Occipital lobe (tissue), 1 donor: ENCODE measurements at regions not wholly inside any gene's neighbourhood (a gene's known extent, or its start where the extent isn't known, plus 50 kb on each side); places are given as distances from the start of the nearest gene placed in this dataset.

Experiments
- DNase-seq: peaks from one replicate; lab custom pipeline; 2025; lab: John Stamatoyannopoulos, UW

- DNase-seq = no peak
Measured at GRCh38 chr6:147071776-147072175, 132.4 kb upstream of the STXBP5 start.

- no peak for DNase-seq
Measured at GRCh38 chr6:147075381-147075780, 128.8 kb upstream of the STXBP5 start.

- no peak for DNase-seq
Measured at GRCh38 chr6:147077251-147077650, 127.0 kb upstream of the STXBP5 start.

- DNase-seq = no peak
Measured at GRCh38 chr6:147078106-147078505, 126.1 kb upstream of the STXBP5 start.

GRCh38 chr6:147078602-147079001 lies 125.6 kb upstream of the STXBP5 start:
- no peak for DNase-seq

- DNase-seq = no peak
Measured at GRCh38 chr6:147080225-147080624, 124.0 kb upstream of the STXBP5 start.

GRCh38 chr6:147081076-147081609 lies 123.1 kb upstream of the STXBP5 start:
- DNase-seq = no peak

GRCh38 chr6:147087641-147088040 lies 116.6 kb upstream of the STXBP5 start:
- DNase-seq = no peak

- DNase-seq = no peak
Measured at GRCh38 chr6:147088861-147089260, 115.4 kb upstream of the STXBP5 start.

- no peak for DNase-seq
Measured at GRCh38 chr6:147095316-147095715, 108.9 kb upstream of the STXBP5 start.

- DNase-seq = no peak
Measured at GRCh38 chr6:147099974-147100373, 104.2 kb upstream of the STXBP5 start.

- DNase-seq = no peak
Measured at GRCh38 chr6:147103007-147103406, 101.2 kb upstream of the STXBP5 start.

GRCh38 chr6:147103694-147104093 lies 100.5 kb upstream of the STXBP5 start:
- DNase-seq = no peak

- DNase-seq = no peak
Measured at GRCh38 chr6:147105786-147106185, 98.4 kb upstream of the STXBP5 start.

GRCh38 chr6:147106759-147107401 lies 97.3 kb upstream of the STXBP5 start:
- DNase-seq = no peak

- DNase-seq = no peak
Measured at GRCh38 chr6:147108259-147108910, 95.8 kb upstream of the STXBP5 start.

- no peak for DNase-seq
Measured at GRCh38 chr6:147109707-147110106, 94.5 kb upstream of the STXBP5 start.

GRCh38 chr6:147116056-147116455 lies 88.2 kb upstream of the STXBP5 start:
- DNase-seq = no peak

GRCh38 chr6:147117011-147117410 lies 87.2 kb upstream of the STXBP5 start:
- DNase-seq = no peak

GRCh38 chr6:147117580-147117979 lies 86.6 kb upstream of the STXBP5 start:
- DNase-seq = no peak

- DNase-seq = no peak
Measured at GRCh38 chr6:147119310-147119709, 84.9 kb upstream of the STXBP5 start.

GRCh38 chr6:147122823-147123222 lies 81.4 kb upstream of the STXBP5 start:
- DNase-seq = no peak

- DNase-seq = no peak
Measured at GRCh38 chr6:147126618-147127022, 77.6 kb upstream of the STXBP5 start.
